ENCODE measurements at regions not wholly inside any gene's neighbourhood (a gene's known extent, or its start where the extent isn't known, plus 50 kb on each side); places are given as distances from the start of the nearest gene placed in this dataset.

DNA sequence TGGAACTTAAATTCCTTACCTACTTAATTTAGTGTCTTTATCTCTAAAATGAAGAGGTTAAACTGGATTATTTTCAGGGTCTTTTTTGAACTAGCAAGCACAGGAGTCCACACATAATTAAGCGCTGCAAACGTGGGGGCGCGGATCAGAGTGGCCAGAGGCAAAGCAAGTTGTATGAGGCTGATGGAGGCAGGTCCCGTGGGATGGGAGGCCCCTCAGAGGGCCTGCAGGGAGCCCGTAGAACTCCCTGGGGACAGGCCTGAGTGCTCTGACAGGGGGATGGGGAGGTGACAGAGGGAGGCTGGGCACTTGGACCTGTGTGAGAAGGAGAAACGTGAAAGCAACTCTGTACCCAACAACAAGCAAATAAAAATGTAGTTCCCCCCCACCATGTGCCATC, 177.8 kb downstream of the ACKR3 start:
- DNase-seq (ENCODE audit: low read depth) = no peak

DNA sequence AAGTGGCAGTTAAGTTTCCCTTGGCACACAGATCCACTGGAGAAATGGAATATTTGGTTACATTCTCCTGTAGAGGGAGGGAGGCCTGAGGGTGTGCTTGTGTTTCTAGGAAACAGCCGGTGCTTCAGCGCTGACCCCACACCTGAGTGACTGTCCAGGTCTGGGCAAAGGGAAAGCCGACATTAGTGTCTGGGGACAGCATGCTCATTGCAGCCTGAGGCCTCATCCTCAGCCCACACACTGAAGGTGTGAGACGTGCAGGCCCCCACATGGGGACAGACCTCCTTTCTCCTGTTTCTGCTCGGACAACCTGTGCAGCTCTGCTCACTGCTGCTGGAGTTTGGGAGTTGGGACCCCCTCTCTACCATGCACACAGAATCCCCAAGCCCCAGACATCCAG, 178.3 kb downstream of the ACKR3 start:
- no peak for DNase-seq (ENCODE audit: low read depth)

- no peak for DNase-seq (ENCODE audit: low read depth)
These were observed 178.8 kb downstream of the ACKR3 start for GRCh38 chr2:236748385-236748784.

DNA sequence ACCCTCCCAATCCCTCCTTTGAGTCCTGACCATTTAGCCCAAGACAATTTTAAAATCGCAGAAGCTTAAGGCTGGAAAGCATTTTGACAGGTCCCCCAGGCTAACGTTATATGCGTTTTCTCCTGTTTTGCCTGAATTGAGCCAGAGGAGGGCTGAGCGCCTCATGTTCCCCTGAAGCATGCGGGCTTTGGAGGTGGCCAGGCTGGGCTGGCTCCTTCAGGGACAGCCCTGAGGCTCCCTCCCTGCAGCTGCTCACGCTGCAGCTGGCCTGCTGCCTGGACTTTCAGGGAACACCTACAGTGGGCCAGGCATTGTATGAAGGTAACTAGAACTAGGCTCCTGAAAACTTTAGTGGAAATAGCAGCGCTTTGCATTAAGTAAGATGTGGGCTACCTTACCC, 179.2 kb downstream of the ACKR3 start:
- DNase-seq (ENCODE audit: low read depth) = no peak

- DNase-seq (ENCODE audit: low read depth) = no peak
These were observed 179.7 kb downstream of the ACKR3 start for GRCh38 chr2:236749346-236749745.

GRCh38 chr2:236752096-236752495, 182.5 kb downstream of the ACKR3 start:
- DNase-seq (ENCODE audit: low read depth) = no peak

- no peak for DNase-seq (ENCODE audit: low read depth)
These were observed 184.1 kb downstream of the ACKR3 start for GRCh38 chr2:236753606-236754270.

GRCh38 chr2:236754271-236754944, 184.8 kb downstream of the ACKR3 start:
- no peak for DNase-seq (ENCODE audit: low read depth)

DNA sequence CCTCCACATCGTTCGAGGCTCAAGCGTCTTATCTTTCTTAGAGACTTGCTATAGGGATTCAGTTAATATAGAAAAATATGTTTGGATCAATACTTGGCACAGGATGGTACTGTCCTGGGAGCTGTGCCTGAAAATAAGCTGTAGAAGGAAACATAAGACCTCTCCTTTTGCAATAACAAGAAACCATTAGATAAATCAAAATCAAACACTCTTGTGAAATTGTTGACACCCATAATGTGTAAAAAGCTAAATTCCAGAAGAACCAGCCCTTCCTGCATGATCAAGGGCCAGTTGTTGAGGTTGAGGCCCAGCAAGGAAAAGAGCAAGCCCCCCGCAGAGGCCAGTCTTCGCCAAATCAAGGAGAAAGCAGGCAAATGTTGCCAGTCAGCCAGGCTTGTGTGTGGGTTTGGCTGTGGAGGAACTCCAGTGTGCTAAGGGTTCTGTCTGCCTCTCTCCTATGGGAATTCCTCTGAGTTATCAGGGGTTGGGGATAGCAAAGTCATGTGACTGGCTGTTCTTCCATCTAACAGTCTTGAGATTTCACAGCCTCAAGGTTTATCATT, 185.7 kb downstream of the ACKR3 start:
- no peak for DNase-seq (ENCODE audit: low read depth)

DNA sequence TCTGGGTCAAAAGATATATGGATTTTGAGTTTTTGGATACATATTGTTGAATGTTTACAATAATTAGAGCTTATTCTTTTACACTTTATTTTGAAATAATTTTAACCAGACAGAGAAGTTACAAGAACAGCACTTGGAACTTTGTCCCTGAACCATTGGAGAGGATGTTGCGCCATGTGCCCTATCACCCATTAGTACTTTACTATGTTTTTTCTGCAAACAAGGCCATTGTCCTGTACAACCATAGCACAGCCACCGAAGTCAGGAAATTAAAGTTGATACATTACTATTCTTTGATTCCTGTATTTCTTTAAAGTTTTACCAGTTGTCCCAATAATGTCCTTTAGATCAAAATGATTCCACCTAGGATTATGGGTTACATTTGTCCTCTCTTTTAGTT, 188.8 kb downstream of the ACKR3 start:
- no peak for DNase-seq (ENCODE audit: low read depth)

GRCh38 chr2:236760246-236760645, 190.6 kb downstream of the ACKR3 start:
- no peak for DNase-seq (ENCODE audit: low read depth)

- no peak for DNase-seq (ENCODE audit: low read depth)
These were observed 191.7 kb downstream of the ACKR3 start for GRCh38 chr2:236761358-236761757.

- DNase-seq (ENCODE audit: low read depth) = no peak
These were observed 193.0 kb downstream of the ACKR3 start for GRCh38 chr2:236762628-236763027.

- no peak for DNase-seq (ENCODE audit: low read depth)
These were observed 194.2 kb downstream of the ACKR3 start for GRCh38 chr2:236763857-236764256.

DNA sequence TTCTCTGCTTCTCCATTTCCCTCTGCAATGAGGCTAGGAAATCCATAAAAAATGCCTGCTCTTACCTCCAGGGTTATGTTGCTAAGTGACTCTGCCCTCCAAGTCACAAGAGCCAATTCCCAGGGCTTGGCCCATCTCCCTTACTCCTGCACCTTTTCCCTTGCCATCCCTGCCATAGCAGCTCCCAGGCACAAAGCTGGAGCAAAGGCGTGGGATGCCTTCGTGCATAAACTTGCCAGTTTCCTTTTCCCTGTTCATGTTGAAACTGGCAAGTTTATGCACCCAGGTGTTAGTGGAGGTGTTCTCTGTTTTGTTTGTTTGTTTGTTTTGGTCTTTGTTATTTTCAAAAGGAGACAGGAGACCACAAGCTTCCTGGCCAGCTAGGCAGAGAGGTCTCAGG, 195.1 kb downstream of the ACKR3 start:
- no peak for DNase-seq (ENCODE audit: low read depth)

DNA sequence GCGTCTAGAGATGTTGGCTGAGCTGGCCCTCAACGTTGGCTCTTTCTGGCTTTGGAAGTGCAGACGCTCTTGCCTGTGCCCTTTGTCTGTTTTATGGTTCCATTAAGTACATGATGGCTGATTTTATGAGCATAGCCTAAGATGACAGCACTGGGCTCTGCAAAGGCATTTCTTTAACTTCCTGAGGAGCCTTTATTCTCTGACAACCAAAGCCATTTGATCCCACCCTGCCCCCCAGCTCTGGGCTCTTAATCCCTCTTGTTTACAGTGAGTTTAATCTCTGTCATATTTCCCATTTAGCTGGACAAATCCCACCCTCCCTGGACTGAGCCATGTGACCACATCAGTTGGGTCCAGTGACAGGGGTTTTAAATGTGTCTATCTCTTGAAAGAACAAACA, 195.9 kb downstream of the ACKR3 start:
- no peak for DNase-seq (ENCODE audit: low read depth)

GRCh38 chr2:236766850-236767249, 197.2 kb downstream of the ACKR3 start:
- no peak for DNase-seq (ENCODE audit: low read depth)

GRCh38 chr2:236767941-236768340, 198.3 kb downstream of the ACKR3 start:
- DNase-seq (ENCODE audit: low read depth) = no peak

- DNase-seq (ENCODE audit: low read depth) = no peak
These were observed 198.9 kb downstream of the ACKR3 start for GRCh38 chr2:236768393-236769140.

DNA sequence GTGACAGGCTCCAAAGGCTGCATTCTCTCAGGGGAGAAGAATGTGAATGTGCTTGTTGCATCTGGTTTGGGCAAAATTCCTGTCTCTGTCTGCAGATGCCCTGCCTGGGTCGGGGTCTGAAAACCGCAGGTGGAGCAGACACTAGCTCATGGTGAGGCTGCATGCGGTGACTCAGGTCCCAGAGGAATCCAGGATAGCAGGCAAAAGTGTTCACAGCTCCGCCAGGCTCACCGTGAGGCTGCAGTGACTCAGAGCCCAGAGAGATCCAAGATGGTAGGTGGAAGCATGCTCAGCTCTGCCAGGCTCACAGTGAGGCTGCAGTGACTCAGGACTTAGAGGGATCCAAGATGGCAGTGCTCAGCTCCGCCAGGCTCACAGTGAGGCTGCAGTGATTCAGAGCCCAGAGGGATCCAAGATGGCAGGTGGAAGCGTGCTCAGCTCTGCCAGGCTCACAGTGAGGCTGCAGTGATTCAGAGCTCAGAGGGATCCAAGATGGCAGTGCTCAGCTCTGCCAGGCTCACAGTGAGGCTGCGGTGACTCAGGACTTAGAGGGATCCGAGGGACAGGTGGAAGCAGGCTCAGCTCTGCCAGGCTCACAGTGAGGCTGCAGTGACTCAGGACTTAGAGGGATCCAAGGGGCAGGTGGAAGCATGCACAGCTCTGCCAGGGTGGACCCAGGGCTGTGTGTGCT, 200.5 kb downstream of the ACKR3 start:
- no peak for DNase-seq (ENCODE audit: low read depth)

DNA sequence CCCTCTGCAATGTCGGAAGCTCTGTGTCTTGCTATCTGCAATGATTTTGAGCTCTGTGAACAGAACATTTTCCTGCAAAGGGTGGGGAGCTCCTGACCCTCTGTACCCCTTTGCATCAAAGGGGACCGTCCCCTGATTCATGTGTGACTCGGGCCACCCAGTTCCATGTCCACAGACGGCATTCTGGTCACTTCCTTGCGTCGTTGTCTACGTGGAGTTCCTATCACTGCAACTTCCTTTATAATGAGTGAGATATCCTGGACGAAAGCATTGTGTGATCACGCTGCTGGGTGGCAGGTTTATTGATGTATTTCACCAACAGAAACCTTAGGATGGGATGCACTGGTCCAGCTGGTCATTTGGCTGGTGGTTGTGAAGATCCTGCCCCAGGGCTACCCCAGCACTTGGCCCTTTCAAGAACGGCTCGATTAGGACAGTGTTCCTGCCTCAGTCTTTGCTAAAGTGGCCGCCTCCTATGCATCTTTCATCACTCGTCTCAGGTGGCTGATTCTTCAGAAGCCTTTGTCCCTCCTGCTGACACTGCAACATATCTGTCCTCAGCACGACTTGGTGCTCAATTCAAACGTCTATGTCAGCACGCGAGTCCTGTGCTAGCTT, 202.7 kb downstream of the ACKR3 start:
- DNase-seq (ENCODE audit: low read depth) = no peak

GRCh38 chr2:236773206-236773605, 203.6 kb downstream of the ACKR3 start:
- no peak for DNase-seq (ENCODE audit: low read depth)

Measured in activated T-cell treated with anti-CD3 and anti-CD28 coated beads for 24 hours (primary cell).